ENCODE measurements at regions not wholly inside any gene's neighbourhood (a gene's known extent, or its start where the extent isn't known, plus 50 kb on each side); places are given as distances from the start of the nearest gene placed in this dataset.
A peak's percentile ranks its signal among the peaks of the same experiment; 100 is the strongest.

GRCh38 chr9:7542693-7543092, 256.9 kb downstream of the DMAC1 start:
- no peak overlapping the region for H3K4me3 ChIP-seq
- H3K36me3 ChIP-seq (ENCODE audit: low read depth) = no peaks in the 10 kb centered on the region
- intact Hi-C loops (cut with DNase I, micrococcal nuclease) = no loop called here
- no peaks in the 10 kb centered on the region for H3K9me3 ChIP-seq
- peak; percentile 17 for ATAC-seq
- TF ChIP-seq CTCF (IDR thresholded peaks at IDR 0.05) = no peak
- DNase-seq = no peak
- no peaks in the 10 kb centered on the region for H3K4me1 ChIP-seq (ENCODE audit: low read depth)

DNA sequence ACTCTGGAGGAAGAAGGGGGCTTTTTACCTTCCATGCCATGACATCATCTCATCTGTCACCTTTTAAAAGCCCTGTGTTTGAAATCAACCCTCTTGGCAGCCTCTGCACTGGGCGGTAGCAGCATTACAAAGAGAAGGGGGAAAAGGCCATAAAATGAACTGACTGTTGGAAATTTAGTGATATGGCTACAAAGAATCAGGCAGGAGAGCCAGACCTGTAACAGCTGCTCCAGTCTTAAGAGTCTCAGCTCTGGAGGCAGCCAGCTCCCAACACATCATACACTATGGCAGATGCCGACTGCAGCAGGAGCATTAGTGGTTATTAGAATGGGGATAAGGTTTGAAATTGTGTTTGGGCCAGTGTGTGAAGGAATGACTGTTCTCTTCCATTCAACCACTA, 257.5 kb downstream of the DMAC1 start:
- TF ChIP-seq CTCF (IDR thresholded peaks at IDR 0.05) = no peak
- Histone ChIP-seq H3K9me3 (no peaks in the 10 kb centered on the region), H3K4me1 (ENCODE audit: low read depth) (no peaks in the 10 kb centered on the region), H3K4me3 (no peak overlapping the region), H3K36me3 (ENCODE audit: low read depth) (no peaks in the 10 kb centered on the region)
- intact Hi-C loops (cut with DNase I, micrococcal nuclease) = no loop called here
- DNase-seq (no peak), ATAC-seq (peak; percentile 38)

DNA sequence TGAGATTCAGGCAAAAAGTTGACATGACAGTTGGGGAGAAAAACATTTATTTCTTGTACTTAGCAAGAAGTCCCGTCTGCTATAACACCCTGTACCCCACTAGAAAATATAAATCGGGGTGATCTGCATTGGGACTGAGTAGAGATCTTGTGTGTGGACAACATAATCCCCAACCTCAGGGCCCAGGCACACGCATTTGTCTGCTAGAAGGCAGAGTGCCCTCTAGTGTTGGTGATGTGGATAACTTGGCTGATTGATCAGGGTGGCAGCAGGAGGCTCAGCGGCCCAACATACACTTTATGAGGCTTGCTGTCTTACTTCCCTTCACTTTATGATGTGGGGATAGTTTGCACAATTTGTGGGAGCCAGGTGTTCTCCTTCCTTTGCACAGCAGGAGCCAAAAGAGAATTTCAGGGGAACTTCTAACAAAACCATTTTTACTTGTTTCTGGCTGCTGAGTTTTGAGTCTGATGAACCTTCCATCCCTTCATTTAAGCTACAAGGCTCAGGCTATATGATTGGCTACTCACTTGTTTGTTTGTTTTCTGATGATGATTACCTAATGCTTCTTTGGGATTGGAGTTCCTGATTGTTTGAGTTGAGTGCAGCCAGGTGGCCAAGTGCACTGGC, 263.2 kb downstream of the DMAC1 start:
- ATAC-seq = peak; percentile 96
- H3K36me3 ChIP-seq (ENCODE audit: low read depth) = no peaks in the 10 kb centered on the region
- no peak overlapping the region for H3K4me3 ChIP-seq
- H3K4me1 ChIP-seq (ENCODE audit: low read depth) = no peaks in the 10 kb centered on the region
- no peaks in the 10 kb centered on the region for H3K9me3 ChIP-seq
- intact Hi-C loops (cut with DNase I, micrococcal nuclease) = loop anchor here in 1 of 2 donors (5.0 kb wide), 1 partner anchor 129 kb away; no protein-coding TSS in a partner anchor
- peak; percentile 37 for TF ChIP-seq CTCF (IDR thresholded peaks at IDR 0.05)
- peak; percentile 44 to 81 (median 47) for DNase-seq

DNA sequence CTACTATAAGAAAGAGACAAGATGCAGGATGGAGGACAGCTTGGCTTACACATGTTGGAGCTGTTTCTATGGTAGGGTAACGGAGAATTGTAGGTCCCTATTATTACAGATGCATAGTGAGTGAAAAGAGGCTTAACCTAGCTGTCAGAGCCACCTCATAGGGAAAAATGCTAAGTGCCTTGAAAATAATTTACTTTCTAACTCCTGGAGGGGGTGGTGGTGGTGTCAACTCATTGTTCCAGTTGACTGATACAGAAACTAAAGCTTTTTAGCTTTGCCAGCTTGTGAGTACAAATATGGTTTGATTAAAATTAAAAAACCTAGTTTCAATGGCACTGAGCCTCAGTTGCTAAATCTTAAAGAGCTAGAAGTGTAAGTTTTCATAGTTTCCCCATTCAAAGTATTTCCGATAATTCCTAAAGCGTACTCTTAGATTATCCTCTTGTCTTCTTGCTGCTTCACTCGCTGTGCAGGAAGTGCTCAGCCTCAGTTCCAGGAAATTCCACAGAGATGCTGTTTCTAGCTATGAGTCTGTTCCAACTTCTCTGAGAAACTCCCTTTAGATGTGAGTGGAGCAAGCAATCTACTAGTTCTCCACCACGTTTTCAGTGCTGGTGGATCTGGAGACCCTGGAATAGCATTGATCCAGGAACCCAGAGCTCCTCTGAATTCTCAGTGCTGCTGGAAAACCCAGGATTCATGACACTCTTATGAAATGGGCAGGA, 265.2 kb downstream of the DMAC1 start:
- Histone ChIP-seq H3K4me3 (no peak overlapping the region), H3K9me3 (no peaks in the 10 kb centered on the region), H3K36me3 (ENCODE audit: low read depth) (no peaks in the 10 kb centered on the region), H3K4me1 (ENCODE audit: low read depth) (no peaks in the 10 kb centered on the region)
- ATAC-seq (no peak), DNase-seq (no peak)
- no peak for TF ChIP-seq CTCF (IDR thresholded peaks at IDR 0.05)
- intact Hi-C loops (cut with DNase I, micrococcal nuclease) = no loop called here

GRCh38 chr9:7533376-7534090, 266.0 kb downstream of the DMAC1 start:
- Histone ChIP-seq H3K4me3 (no peak overlapping the region), H3K36me3 (ENCODE audit: low read depth) (no peaks in the 10 kb centered on the region), H3K4me1 (ENCODE audit: low read depth) (no peaks in the 10 kb centered on the region), H3K9me3 (no peaks in the 10 kb centered on the region)
- ATAC-seq = no peak
- DNase-seq = no peak
- intact Hi-C loops (cut with DNase I, micrococcal nuclease) = no loop called here
- TF ChIP-seq CTCF (IDR thresholded peaks at IDR 0.05) = no peak

Measured in mucosa of descending colon (tissue), 3 donors.